Fibroblast of skin of left quadriceps (primary cell): ENCODE measurements at regions not wholly inside any gene's neighbourhood (a gene's known extent, or its start where the extent isn't known, plus 50 kb on each side); places are given as distances from the start of the nearest gene placed in this dataset.
"Not testable (repeated sequence)": the region's sequence is repeated elsewhere in the genome, so short reads cannot be mapped to it uniquely, and the experiment has no call there.

Experiments
- DNase-seq, 2 experiments: peaks; one replicate each; pipeline ENCODE4 v3.0.0-alpha.2; 2013; ENCODE audit warnings: low read depth in 2 of 2

DNA sequence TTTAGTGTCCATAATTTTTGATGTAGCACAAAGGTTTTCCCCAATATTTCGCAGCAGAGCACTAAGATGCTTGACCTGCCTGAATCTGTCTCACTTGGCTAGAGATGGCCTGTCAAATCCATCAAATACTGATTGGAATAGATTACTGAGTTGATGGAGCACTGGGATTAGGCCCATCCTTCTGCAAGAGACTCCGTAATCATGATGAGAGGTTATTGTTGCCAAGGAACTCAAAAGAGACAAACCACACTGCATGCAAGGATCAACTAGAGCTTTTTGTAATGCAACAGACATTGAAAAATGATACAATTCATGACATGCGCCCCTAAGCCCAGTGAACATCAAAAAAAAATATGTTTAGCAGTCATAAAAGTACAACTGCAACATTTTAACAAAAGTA, 585.3 kb upstream of the GRAMD2B start:
- DNase-seq, result no peak

DNA sequence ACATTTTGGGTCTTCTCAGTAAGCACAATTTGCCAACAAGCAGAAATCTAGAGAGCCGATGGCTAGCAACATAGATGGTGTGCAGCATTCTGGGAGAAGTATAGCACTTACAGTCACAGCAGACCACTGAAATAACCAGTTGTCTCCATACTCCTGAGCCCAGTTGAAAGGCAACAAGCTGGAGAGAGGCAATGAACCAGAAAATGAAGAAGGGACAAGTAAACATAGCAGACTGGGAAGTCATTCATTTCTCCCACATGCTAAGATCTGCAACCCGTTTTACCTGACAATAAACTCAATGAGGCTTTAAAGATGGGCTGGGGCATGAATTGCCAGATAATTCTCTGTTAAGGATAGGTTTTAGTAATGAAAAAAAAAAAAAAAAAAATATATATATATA, 575.6 kb upstream of the GRAMD2B start:
- no peak for DNase-seq

DNA sequence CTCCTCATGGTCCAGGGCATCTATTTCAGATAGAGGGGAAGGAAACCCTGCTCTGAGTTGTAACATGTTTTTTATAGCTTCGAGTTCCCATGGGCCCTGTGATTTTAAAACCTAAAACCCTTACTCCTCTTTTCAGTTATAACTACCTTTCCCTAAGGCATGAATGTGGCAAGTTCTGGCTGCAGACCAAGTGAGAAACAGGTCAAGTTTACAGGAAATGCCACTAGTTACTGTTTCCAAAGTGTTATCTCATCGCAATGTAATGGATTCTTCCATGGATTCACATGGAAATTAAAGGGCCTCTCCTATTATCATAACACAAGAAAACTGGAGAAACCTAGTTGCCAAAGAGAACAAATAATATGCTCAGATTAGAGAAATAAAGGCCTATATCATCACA, 574.5 kb upstream of the GRAMD2B start:
- DNase-seq, result no peak

DNA sequence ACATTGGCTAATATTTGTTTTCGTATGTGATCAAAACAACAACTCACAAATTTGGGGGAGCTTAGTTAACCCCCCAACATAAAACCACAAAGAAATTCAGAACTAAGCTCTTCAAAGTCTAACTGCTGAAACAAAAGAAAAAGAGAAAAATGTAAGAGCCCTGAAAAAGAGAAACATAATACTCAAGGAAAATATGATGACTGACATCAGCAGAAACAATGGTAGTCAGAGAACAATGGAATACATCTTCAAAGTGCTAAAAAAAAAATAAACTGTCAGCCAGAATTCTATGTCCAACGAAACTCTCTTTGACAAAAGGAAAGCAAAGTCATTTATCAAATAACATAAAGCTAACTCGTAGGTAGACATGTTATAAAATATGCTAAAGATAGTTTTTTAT, 566.3 kb upstream of the GRAMD2B start:
- no peak for DNase-seq

DNA sequence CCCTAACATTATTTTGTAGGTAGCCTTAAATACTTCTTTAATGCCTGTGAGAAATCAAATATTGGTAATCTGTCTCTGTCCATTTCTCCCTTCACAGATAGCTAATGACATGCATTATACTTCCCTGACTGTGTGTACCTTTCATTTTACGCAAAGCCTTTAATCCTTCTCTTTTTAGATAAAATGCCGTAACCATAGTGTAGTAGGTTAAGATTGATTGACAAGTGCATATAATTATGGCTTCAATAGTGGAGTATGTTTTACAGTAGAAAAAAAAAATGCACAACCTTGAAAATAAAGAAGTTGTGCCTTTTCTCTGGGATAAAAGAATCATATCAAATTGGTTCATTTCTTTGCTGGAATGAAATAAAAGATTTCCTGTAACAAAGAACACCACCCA, 559.6 kb upstream of the GRAMD2B start:
- no peak for DNase-seq

DNA sequence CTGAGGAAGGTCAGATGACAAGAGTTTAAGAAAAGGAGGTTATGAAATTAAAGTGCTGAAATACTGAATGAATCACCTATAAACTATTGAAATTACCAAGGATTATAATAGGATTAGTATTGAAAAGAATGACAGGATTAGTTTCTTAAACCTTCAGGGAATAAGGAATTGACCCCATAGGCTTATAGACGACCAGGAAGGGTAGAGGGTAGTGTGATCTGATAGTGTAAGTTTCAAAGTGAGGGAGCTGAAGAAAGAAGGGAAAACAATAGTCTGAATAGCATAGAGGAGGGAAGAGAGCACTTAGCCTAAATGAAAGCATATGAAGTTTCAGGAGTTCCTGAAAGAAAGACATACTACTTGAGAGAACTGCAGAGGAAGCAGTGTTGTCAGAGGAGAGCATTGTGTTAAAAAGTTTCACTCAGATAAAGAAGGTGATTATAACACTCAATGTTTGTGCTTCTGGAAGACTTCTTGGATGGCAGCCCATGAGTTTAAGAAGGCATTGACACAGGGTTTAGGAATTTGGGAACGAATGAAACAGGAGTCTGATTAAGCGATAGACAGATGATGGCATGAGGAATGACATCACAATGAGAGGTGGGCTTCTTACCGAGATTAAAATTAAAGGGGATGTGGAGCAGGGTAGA, 557.9 kb upstream of the GRAMD2B start:
- DNase-seq, result peak; percentile 4 to 8

DNA sequence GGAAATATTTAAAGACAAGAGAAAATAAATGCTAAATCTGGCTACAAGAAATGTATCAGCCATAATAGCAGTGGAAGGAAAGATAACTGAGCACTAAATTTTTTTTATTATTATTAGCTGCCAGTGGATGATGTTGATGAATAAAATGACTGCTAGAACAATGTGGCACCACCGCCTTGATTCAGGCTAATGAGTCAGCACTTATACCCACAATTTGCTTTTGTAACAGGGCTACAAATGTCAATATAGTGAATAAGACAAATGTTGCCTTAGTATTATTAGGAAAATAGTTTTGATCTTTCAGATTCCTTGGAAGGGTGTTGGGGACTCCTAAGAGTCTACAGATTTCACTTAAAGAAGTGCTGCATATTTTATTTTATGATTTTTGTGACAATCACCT, 555.2 kb upstream of the GRAMD2B start:
- no peak for DNase-seq

DNA sequence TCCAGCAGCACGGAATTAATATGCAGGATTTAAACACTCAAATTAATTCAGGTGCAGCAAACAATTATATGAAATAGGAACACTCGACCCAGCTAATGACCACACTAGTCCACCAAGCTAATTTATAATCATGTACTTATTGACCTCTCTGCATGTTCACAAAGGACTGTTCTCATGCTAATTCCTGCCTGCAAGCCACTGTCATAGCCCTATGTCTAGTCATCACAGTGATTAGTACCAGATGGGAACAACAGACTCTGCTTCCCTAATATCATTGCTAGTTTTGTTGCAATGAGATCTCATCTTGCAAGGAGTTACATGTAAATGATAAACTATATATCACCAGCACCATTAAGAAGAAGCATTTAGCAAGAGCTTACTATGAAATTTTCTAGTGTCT, 553.0 kb upstream of the GRAMD2B start:
- peak; percentile 69 to 72 for DNase-seq

DNA sequence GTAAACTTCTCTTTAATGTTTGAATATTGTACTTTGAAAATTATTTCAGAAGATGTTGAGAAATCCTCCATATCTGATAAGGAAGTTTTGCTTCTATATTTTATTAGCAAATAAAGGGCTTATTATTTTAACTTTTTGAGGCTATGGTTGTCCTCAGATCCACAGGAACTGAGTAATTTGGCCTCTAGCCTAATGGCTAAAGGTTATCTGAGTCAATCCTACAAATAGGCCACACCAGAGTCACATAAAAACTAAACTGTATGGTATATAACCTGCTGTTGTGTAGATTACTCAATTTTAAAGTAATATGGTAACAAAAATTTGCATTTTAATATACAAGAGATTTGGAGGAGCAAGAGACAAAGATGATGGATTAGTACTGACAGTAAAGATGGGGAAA, 549.2 kb upstream of the GRAMD2B start:
- no peak for DNase-seq

DNA sequence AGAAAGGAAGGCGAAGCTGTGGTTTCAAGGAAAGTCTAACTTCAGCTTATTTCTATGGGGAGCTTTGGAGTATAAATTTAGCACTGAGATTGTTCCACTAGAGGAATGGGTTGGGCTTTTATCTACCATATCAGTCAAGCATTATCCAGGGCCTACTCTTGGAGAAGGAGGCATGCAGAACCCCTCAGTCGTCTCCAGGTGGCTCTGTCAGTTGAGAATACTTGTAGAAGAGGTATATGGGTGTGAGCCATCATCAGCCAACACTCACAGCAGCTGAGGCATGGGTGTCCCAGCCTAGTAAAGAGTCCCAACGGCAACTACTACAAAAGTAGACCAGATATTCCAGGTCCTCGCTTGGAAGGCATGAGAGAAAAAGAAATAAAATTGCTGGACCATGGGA, 548.5 kb upstream of the GRAMD2B start:
- no peak for DNase-seq

DNA sequence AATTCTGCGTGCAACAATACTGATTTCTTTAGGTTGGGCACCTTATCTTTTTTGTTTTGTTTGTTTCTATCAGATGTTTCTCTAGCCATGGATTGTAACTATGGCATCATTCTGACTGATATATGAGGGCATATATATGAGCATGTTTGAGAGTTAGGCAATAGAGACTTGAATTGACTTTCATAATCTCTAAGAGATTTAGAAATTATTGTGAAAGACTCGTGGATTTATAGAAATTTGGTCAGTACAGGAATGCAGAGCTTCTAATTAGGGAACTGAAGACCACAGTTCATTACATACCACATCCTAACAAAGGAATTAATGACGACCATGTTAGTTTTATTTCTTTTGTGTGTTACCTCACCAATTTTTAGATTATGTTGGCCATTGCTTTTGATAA, 546.0 kb upstream of the GRAMD2B start:
- DNase-seq, result peak in 1 of 2 experiments; percentile 3

DNA sequence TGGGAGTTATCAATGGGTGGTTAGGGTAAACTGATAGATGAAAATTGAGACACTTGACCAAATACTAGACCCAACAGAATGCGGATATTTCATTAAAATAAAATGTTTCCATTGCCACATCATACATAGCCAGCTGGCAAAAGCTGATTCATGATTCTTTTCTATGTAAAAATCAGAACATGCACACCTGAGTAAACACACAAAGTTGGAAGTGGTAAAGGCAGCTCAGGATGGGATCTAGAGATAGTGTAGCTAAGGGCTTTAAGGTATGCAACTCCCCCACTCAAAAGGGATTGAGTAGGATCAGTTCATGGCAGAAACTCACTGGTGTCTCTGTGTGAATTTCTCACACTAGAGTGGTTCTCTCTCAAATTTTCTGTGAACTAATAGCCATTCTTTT, 541.1 kb upstream of the GRAMD2B start:
- no peak for DNase-seq

DNA sequence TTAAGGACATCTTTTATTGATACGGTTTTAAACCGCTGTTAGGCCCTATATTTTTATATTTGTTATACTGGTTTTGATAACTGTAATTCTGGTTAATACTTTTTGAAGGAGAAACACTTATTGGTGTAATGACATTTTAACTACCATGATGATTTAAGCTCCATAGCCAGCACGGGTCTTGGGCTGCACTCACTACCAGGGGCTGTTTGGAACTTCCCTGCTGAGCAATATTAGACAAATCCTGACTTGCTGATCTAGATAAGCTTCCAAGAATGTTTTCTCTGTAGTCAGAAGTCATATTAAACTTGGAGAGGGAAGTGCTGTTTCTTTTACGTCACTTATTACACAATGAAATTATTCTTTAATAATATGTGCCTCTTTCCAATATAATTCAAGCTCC, 540.0 kb upstream of the GRAMD2B start:
- DNase-seq, result no peak

DNA sequence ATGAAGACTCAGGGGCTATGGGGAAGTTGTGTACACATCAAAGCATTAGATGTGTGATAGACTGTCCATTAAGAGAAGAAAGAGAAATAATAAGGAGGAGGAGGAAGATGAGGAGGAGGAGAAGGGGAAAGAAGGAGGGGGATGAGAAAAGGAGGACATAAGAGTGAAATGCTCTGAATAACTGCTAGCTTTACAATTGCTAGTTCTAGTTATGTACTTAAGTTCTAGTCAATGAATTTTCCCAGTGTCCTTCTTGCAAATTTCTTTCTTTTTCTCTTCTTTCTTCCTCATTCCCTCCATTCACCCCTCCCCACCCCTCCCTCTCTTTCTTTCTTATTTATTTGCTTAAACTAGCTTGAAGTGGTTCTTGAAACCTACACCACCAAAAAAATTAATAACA, 534.9 kb upstream of the GRAMD2B start:
- no peak for DNase-seq

DNA sequence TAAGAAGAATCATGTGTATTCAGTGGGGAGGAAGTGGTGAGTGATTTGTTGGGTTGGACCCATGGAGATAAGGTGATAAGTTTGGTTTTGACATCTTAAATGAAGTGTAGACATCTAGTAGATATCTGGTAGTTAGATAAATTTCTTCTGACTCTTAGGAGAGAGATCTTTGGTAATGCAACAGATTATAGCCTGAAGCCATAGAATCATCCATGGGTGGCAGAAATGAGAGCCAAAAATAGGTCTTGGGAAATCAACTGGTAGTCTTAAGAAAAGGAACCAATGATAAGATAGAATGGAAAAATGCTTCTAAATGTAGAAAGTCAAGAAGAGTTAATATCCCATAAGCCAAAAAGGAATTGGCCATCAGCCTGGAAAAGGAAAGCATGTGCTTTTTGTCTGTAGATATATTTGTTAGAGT, 532.7 kb upstream of the GRAMD2B start:
- DNase-seq, result peak in 1 of 2 experiments; percentile 0

DNA sequence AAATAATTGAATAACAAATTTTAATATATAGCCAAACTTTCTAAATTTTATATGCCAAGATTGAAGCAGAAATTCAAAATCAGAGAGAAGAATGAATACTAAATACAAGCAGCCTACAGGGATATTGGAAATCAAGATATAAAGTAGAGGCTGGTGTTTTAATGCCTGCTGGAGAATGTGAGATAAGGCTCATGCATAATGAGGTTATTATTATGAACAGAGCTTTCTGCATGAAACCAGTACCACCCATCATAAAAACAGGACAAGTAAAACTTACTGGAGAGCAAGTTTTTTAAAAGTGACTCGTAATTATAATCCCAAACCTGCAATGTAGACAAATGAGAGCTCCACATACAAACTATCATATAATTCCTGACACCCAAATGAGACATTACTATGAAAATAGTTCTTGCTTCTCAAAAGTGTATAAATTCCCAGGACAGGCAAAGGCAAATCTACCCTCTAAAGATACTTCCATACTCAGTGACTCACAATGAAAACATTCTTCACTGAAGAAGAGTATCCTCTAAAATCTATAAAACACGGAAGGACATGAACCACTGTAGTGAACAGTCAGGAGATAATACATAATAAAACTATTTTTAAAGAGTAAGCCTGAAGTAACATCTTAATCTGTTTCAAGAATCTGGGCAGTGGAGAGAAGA, 532.0 kb upstream of the GRAMD2B start:
- DNase-seq, result peak in 1 of 2 experiments; percentile 4

DNA sequence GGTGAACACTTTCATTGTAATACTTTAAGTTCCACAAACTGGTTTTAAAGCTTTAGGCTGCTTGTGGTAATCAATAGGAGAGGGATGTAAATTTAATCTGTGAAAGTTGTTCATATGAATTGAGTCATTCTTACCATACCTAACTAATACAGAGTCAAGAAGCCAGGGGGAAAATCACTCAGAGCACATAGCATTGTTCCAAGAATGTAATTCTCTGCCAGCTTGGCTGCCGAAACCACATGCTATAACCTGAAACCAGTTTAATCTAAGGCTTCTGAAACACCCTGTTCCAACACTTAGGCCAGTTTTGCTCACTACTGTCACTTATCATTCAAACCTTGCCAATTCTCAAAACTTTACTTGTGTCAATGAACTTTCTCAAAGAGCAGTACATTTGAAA, 528.8 kb upstream of the GRAMD2B start:
- DNase-seq, result no peak

DNA sequence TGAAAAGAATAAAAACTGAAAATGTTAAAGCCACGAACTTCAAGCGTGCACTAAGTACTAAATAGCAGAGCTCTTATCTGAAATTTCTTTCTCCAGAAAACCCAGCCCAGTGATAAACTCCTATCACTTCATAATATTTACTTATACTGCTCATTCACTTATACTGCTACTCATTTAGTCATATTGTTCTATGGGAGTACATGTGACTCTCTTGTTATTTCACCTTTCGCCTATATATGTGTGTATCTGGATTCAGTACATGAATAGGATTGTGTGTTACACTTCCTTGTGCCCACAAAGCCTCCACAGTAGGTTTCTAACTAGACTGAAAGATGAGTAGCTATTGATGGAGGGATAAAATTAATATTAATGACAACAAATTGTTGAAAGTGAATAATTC, 526.8 kb upstream of the GRAMD2B start:
- DNase-seq, result no peak

DNA sequence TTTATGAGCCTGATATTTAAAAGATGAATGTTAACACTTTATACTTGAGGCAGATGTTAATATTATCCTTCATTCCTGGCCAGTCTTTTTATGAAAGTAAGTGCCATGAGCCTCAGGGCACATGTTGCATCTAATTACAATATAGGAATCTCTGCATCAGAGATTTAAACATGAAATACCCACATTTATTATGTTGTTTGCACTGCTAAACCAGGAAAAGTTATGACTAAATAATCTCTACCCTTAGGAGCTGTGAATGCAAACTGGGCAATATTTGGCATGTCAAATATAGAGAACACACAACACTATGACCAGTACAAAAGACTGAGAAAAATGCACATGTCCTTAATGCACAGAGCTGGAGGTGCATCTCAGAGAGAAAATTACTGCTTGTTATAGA, 526.1 kb upstream of the GRAMD2B start:
- DNase-seq, result no peak

DNA sequence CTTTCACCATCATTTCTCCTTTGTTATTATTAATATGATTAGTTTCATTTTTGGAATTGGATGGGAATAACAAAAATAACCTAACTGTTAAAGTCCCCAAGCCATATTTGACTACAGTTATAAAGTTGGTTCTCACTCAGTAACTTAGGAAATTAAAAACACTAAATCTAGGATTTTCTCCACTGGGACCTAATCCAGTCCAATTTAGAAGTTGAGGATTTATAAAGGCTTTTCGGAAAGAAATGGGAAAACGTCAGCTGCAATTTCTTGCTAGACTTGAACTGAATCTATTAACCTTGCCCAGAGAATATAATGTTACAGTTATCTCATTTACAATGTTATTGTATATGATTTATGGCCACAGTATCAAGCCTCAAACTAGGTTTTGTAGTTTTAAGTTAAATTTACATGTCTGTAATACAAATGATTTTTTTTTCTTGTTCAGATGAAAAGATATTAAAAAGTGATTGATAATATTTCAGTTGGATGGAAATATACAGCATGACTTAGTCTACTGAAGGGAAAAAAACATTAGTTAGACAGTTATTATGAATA, 524.3 kb upstream of the GRAMD2B start:
- no peak for DNase-seq

DNA sequence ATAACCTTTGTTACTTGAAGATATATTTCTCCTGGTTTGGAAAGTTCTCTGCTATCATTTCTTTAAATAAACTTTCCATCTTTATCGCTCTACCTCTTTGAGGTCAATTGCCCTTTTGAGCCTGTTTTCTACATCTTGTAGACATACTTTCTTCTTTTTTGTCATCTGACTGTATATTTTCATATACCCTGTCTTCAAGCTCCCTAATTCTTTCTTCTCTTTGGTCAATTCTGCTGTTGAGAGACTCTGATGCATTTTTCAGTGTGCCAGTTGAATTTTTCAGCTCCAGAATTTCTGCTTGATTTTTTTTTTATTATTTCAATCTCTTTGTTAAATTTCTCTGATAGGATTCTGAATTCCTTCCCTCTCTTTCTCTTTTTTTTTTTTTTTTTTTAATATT, 511.2 kb upstream of the GRAMD2B start:
- no peak for DNase-seq

DNA sequence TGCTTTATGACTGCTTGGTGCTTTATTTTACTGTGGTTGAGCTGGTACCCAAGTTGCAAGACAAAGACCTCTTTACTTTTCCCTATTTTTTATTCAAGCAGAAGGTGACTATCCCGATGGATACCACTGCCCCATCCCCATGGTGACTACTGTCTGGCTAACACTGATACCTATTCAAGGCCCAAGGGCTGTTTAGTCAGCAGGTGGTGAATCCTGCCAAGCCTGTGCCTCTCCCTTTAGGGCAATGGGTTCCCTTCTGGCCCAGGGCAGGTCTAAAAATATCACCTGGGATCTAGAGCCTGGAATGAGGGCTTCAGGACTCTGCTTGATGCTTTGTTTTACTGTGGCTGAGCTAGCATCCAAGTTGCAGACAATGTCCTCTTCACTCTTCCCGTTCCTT, 510.0 kb upstream of the GRAMD2B start:
- no peak for DNase-seq

DNA sequence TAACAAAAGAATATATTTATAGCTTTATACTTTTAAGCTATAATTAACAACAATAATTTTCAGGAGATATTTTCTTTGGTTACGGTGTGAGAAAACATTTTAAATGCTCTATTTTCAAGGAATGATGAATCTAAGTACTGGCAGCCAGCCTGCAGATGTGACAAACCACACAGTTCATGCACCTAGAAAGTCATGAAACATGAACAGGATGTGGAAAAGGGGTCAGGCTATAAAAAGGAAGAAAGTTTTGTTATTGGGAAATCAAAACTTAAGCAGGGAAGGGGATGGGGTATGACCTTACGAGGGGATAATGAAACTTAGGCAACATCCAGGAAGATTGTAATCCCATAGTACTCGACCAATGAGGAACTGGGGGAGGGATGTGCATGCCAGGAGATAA, 508.7 kb upstream of the GRAMD2B start:
- DNase-seq, result no peak

DNA sequence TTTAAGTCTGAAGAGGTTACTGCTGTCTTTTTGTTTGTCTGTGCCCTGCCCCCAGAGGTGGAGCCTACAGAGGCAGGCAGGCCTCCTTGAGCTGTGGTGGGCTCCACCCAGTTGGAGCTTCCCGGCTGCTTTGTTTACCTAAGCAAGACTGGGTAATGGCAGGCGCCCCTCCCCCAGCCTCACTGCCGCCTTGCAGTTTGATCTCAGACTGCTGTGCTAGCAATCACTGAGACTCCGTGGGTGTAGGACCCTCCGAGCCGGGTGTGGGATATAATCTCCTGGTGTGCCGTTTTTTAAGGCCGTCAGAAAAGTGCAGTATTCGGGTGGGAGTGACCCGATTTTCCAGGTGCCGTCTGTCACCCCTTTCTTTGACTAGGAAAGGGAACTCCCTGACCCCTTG, 499.3 kb upstream of the GRAMD2B start:
- DNase-seq, result not testable (repeated sequence)
